ENCODE measurements at regions not wholly inside any gene's neighbourhood (a gene's known extent, or its start where the extent isn't known, plus 50 kb on each side); places are given as distances from the start of the nearest gene placed in this dataset.

DNA sequence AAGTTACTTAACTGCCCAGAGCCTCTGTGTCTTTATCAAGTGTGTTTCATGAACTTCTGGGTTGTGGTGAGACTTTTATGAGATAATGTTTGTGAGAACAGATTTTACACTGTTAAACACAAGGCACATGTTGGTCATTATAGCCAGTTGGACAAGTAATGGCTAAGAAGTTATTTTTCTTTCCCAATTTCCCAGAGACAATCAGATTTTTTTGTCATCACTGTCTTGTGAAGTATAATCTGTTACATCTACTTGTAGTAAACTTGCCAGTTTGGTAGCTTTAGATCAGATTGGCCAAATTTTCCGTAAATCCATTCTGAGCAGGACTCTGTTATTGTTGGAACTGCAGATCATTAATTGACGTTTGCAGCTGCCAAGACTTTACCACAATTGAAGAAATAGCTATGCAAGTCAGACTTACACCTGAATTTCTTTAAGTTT lies 838.8 kb downstream of the SLC4A3 start:
- TF ChIP-seq, protein P1, sequence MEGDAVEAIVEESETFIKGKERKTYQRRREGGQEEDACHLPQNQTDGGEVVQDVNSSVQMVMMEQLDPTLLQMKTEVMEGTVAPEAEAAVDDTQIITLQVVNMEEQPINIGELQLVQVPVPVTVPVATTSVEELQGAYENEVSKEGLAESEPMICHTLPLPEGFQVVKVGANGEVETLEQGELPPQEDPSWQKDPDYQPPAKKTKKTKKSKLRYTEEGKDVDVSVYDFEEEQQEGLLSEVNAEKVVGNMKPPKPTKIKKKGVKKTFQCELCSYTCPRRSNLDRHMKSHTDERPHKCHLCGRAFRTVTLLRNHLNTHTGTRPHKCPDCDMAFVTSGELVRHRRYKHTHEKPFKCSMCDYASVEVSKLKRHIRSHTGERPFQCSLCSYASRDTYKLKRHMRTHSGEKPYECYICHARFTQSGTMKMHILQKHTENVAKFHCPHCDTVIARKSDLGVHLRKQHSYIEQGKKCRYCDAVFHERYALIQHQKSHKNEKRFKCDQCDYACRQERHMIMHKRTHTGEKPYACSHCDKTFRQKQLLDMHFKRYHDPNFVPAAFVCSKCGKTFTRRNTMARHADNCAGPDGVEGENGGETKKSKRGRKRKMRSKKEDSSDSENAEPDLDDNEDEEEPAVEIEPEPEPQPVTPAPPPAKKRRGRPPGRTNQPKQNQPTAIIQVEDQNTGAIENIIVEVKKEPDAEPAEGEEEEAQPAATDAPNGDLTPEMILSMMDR (IDR thresholded peaks at IDR 0.05; ENCODE audit: low read depth, low read length, poor library complexity, severe bottlenecking) = no peak
- TF ChIP-seq EZH2phosphoT487 (IDR thresholded peaks at IDR 0.05; ENCODE audit: borderline replicate concordance, low read length) = no peak
